ENCODE measurements at regions not wholly inside any gene's neighbourhood (a gene's known extent, or its start where the extent isn't known, plus 50 kb on each side); places are given as distances from the start of the nearest gene placed in this dataset.

DNA sequence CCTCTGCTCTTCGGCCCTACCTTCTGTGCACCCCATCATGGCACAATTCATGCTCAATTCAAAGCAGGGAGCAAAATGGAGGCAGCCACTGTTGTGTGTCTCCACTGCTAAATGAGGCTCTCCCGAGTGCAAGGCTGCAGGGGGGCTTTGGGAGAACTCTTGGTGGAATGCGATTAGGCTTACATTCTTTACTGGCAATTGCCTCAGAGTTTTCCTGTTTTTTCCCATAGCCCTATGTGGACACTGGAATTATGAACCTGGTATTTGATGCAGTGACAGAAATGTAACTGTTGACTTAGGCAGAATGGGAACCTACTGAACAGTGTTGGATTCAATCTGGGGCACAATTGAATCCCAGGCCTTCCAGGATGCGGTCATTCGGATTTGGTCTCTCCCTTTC is 187.9 kb upstream of the GMDS start:
- Histone ChIP-seq H3K27me3 (ENCODE audit: control insufficient read depth in 1 of 2, insufficient read depth in 2 of 2, low read length in 2 of 2) (no peaks in the 10 kb centered on the region), H3K36me3 (ENCODE audit: control insufficient read depth in 2 of 2, insufficient read depth in 2 of 2, low read length in 2 of 2) (peaks cover 0 to 2% of the 10 kb centered on the region in 2 donors), H3K4me1 (ENCODE audit: control insufficient read depth, insufficient read depth, low read length) (no peaks in the 10 kb centered on the region), H3K9me3 (ENCODE audit: control insufficient read depth in 2 of 2, low read length in 2 of 2) (no peaks in the 10 kb centered on the region), H3K27ac (ENCODE audit: low read length) (no peak overlapping the region), H3K9ac (ENCODE audit: low read length in 2 of 2) (no peak overlapping the region), H3K4me3 (ENCODE audit: low read length in 2 of 2) (no peak overlapping the region)

DNA sequence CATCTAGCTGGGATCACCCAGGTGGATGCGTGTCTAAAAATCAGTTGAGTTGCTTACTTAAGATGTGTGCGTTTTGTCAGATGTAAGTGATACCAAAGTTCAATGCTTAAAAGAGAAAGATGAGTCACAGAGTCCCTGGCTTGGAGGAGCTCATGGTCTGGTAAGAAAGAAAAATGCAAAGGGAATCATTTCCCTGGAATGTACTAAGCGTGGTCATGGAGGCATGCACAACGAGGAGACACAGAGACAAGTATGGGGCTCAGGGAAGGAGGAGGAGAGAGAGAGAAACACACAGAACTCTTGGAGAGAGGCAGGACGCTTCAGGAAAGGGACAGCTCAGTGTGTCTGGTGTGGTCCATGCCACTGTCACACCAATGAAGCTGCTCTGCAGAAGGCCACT is 186.9 kb upstream of the GMDS start:
- Histone ChIP-seq H3K27ac (ENCODE audit: low read length) (no peak overlapping the region), H3K36me3 (ENCODE audit: control insufficient read depth in 2 of 2, insufficient read depth in 2 of 2, low read length in 2 of 2) (peaks cover 0 to 2% of the 10 kb centered on the region in 2 donors), H3K9ac (ENCODE audit: low read length in 2 of 2) (no peak overlapping the region), H3K4me3 (ENCODE audit: low read length in 2 of 2) (no peak overlapping the region), H3K27me3 (ENCODE audit: control insufficient read depth in 1 of 2, insufficient read depth in 2 of 2, low read length in 2 of 2) (no peaks in the 10 kb centered on the region), H3K9me3 (ENCODE audit: control insufficient read depth in 2 of 2, low read length in 2 of 2) (no peaks in the 10 kb centered on the region), H3K4me1 (ENCODE audit: control insufficient read depth, insufficient read depth, low read length) (no peaks in the 10 kb centered on the region)

DNA sequence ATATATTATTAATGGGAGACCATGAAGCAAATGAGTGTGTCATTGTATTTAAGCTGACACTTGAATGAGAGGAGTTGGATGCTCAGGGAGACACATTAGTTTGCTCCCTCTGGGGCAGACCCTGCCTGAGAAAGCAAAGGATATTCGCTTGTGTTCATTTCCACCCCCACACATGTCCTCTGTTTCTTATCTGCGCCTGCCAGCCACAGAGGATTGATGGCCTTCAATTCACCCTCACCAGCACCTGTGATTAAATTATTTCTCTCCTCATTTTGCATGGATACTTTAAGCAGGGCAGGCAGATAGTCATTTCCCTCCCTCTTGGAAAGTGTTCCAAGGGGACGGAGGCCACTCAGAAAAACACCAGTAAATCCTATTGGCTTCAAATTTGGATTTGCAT is 185.2 kb upstream of the GMDS start:
- Histone ChIP-seq H3K27ac (ENCODE audit: low read length) (no peak overlapping the region), H3K36me3 (ENCODE audit: control insufficient read depth in 2 of 2, insufficient read depth in 2 of 2, low read length in 2 of 2) (peaks cover 0 to 2% of the 10 kb centered on the region in 2 donors), H3K27me3 (ENCODE audit: control insufficient read depth in 1 of 2, insufficient read depth in 2 of 2, low read length in 2 of 2) (no peaks in the 10 kb centered on the region), H3K9me3 (ENCODE audit: control insufficient read depth in 2 of 2, low read length in 2 of 2) (no peaks in the 10 kb centered on the region), H3K4me1 (ENCODE audit: control insufficient read depth, insufficient read depth, low read length) (no peaks in the 10 kb centered on the region), H3K9ac (ENCODE audit: low read length in 2 of 2) (no peak overlapping the region), H3K4me3 (ENCODE audit: low read length in 2 of 2) (no peak overlapping the region)

GRCh38 chr6:2429460-2429859 is 184.1 kb upstream of the GMDS start:
- H3K36me3 ChIP-seq (ENCODE audit: control insufficient read depth in 2 of 2, insufficient read depth in 2 of 2, low read length in 2 of 2): peaks cover 0 to 2% of the 10 kb centered on the region in 2 donors
- H3K4me1 ChIP-seq (ENCODE audit: control insufficient read depth, insufficient read depth, low read length): no peaks in the 10 kb centered on the region
- no peak overlapping the region for H3K27ac ChIP-seq (ENCODE audit: low read length)
- no peaks in the 10 kb centered on the region for H3K9me3 ChIP-seq (ENCODE audit: control insufficient read depth in 2 of 2, low read length in 2 of 2)
- H3K27me3 ChIP-seq (ENCODE audit: control insufficient read depth in 1 of 2, insufficient read depth in 2 of 2, low read length in 2 of 2): no peaks in the 10 kb centered on the region
- H3K4me3 ChIP-seq (ENCODE audit: low read length in 2 of 2): no peak overlapping the region
- no peak overlapping the region for H3K9ac ChIP-seq (ENCODE audit: low read length in 2 of 2)

DNA sequence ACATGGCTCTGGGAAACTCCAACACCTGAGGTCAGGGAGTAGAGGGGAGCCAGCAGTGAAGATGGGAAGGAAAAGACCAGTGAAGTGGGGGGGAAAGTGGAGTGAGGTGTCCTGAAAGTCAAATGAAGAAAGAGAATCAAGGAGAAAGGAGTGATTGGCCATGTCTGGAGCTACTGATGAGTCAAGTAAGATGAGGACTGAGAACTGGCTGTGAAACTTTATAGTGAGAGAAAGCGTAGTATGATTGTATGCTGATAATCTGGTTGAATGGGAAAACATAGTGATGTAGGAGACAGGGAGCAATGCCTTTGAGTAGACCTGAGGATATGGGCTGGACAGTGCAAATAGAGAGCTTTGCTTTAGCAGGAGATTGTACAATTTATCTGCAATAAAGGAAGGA is 183.6 kb upstream of the GMDS start:
- Histone ChIP-seq H3K27me3 (ENCODE audit: control insufficient read depth in 1 of 2, insufficient read depth in 2 of 2, low read length in 2 of 2) (no peaks in the 10 kb centered on the region), H3K4me3 (ENCODE audit: low read length in 2 of 2) (no peak overlapping the region)

GRCh38 chr6:2426561-2427340 is 181.3 kb upstream of the GMDS start:
- Histone ChIP-seq H3K9ac (ENCODE audit: low read length in 2 of 2) (no peak overlapping the region), H3K4me1 (ENCODE audit: control insufficient read depth, insufficient read depth, low read length) (no peaks in the 10 kb centered on the region), H3K27ac (ENCODE audit: low read length) (no peak overlapping the region), H3K36me3 (ENCODE audit: control insufficient read depth in 2 of 2, insufficient read depth in 2 of 2, low read length in 2 of 2) (no peaks in the 10 kb centered on the region), H3K27me3 (ENCODE audit: control insufficient read depth in 1 of 2, insufficient read depth in 2 of 2, low read length in 2 of 2) (no peaks in the 10 kb centered on the region), H3K4me3 (ENCODE audit: low read length in 2 of 2) (no peak overlapping the region), H3K9me3 (ENCODE audit: control insufficient read depth in 2 of 2, low read length in 2 of 2) (no peaks in the 10 kb centered on the region)

More for the DNA sequence above, 183.6 kb upstream of the GMDS start:
- Histone ChIP-seq H3K9me3 (ENCODE audit: control insufficient read depth in 2 of 2, low read length in 2 of 2) (no peaks in the 10 kb centered on the region), H3K36me3 (ENCODE audit: control insufficient read depth in 2 of 2, insufficient read depth in 2 of 2, low read length in 2 of 2) (peaks cover 0 to 2% of the 10 kb centered on the region in 2 donors), H3K27ac (ENCODE audit: low read length) (no peak overlapping the region), H3K9ac (ENCODE audit: low read length in 2 of 2) (no peak overlapping the region), H3K4me1 (ENCODE audit: control insufficient read depth, insufficient read depth, low read length) (no peaks in the 10 kb centered on the region)

GRCh38 chr6:2416128-2416712 is 170.8 kb upstream of the GMDS start:
- Histone ChIP-seq H3K9ac (ENCODE audit: low read length in 2 of 2) (no peak overlapping the region), H3K27ac (ENCODE audit: low read length) (no peak overlapping the region), H3K4me3 (ENCODE audit: low read length in 2 of 2) (no peak overlapping the region), H3K4me1 (ENCODE audit: control insufficient read depth, insufficient read depth, low read length) (no peaks in the 10 kb centered on the region), H3K27me3 (ENCODE audit: control insufficient read depth in 1 of 2, insufficient read depth in 2 of 2, low read length in 2 of 2) (no peaks in the 10 kb centered on the region), H3K36me3 (ENCODE audit: control insufficient read depth in 2 of 2, insufficient read depth in 2 of 2, low read length in 2 of 2) (no peaks in the 10 kb centered on the region), H3K9me3 (ENCODE audit: control insufficient read depth in 2 of 2, low read length in 2 of 2) (no peaks in the 10 kb centered on the region)

DNA sequence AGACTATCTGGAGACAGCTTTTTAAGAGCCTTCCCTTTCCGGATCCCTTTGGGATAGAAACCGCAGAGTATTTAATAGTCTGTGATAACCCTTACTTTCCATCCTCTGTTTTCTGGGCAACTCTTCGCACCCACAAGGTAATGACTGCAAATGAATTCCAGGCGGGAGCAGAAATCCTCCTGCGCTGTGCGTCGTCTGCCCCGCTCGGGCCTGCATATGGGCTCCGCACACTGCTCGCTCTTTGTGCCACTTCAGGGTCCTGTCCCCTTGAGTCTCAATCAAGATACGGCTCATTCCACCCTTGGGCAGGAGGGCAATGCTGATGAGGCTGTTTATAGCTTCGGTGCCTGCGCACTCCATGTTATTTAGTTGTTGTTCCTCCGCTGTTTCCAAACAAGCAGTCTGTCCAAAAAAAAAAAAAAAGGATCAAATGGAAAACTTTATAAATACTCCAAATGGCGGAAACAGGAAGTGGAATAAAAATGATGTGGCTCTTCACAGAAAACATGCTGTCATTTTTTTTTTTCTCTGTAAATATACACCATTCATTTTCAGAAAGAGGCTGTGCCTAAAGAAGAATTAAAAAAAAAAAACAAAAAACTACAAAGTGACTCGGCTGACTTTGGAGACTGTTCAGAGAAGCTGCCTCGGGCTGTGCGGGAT is 169.6 kb upstream of the GMDS start:
- no peak overlapping the region for H3K4me3 ChIP-seq (ENCODE audit: low read length in 2 of 2)
- H3K27ac ChIP-seq (ENCODE audit: low read length): no peak overlapping the region
- H3K4me1 ChIP-seq (ENCODE audit: control insufficient read depth, insufficient read depth, low read length): no peaks in the 10 kb centered on the region
- H3K9me3 ChIP-seq (ENCODE audit: control insufficient read depth in 2 of 2, low read length in 2 of 2): no peaks in the 10 kb centered on the region
- no peaks in the 10 kb centered on the region for H3K27me3 ChIP-seq (ENCODE audit: control insufficient read depth in 1 of 2, insufficient read depth in 2 of 2, low read length in 2 of 2)
- no peaks in the 10 kb centered on the region for H3K36me3 ChIP-seq (ENCODE audit: control insufficient read depth in 2 of 2, insufficient read depth in 2 of 2, low read length in 2 of 2)
- no peak overlapping the region for H3K9ac ChIP-seq (ENCODE audit: low read length in 2 of 2)

DNA sequence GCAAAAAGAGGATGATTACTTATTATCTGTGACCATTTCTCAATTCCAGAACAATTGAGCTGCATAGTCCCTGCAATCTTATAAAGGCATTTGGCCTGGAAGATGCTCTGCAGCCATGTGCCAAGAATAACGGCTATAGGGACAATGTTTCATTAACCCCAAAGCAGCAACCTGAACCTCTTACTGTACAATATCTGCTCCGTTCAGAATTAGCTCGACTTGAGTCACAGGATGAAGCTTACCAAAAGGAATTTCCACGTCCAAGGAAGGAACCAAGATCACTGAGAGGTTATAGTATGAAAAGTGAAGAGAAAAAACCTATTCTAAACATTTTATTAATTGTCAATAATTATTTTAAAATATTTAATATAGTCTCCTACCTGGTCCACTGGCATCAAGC is 167.3 kb upstream of the GMDS start:
- H3K9ac ChIP-seq (ENCODE audit: low read length in 2 of 2): no peak overlapping the region
- H3K36me3 ChIP-seq (ENCODE audit: control insufficient read depth in 2 of 2, insufficient read depth in 2 of 2, low read length in 2 of 2): no peaks in the 10 kb centered on the region
- no peaks in the 10 kb centered on the region for H3K4me1 ChIP-seq (ENCODE audit: control insufficient read depth, insufficient read depth, low read length)
- H3K4me3 ChIP-seq (ENCODE audit: low read length in 2 of 2): no peak overlapping the region
- H3K9me3 ChIP-seq (ENCODE audit: control insufficient read depth in 2 of 2, low read length in 2 of 2): no peaks in the 10 kb centered on the region
- no peaks in the 10 kb centered on the region for H3K27me3 ChIP-seq (ENCODE audit: control insufficient read depth in 1 of 2, insufficient read depth in 2 of 2, low read length in 2 of 2)
- no peak overlapping the region for H3K27ac ChIP-seq (ENCODE audit: low read length)

- Histone ChIP-seq H3K36me3 (ENCODE audit: control insufficient read depth in 2 of 2, insufficient read depth in 2 of 2, low read length in 2 of 2) (no peaks in the 10 kb centered on the region), H3K9ac (ENCODE audit: low read length in 2 of 2) (no peak overlapping the region), H3K9me3 (ENCODE audit: control insufficient read depth in 2 of 2, low read length in 2 of 2) (no peaks in the 10 kb centered on the region), H3K27me3 (ENCODE audit: control insufficient read depth in 1 of 2, insufficient read depth in 2 of 2, low read length in 2 of 2) (no peaks in the 10 kb centered on the region), H3K4me3 (ENCODE audit: low read length in 2 of 2) (no peak overlapping the region), H3K27ac (ENCODE audit: low read length) (no peak overlapping the region), H3K4me1 (ENCODE audit: control insufficient read depth, insufficient read depth, low read length) (no peaks in the 10 kb centered on the region)
These were observed 165.4 kb upstream of the GMDS start for GRCh38 chr6:2410656-2411380.

Data from stomach smooth muscle (tissue), 2 donors.